GM21423 (cell line): ENCODE measurements at regions not wholly inside any gene's neighbourhood (a gene's known extent, or its start where the extent isn't known, plus 50 kb on each side); places are given as distances from the start of the nearest gene placed in this dataset.
A peak's percentile ranks its signal among the peaks of the same experiment; 100 is the strongest.

Experiments
- ATAC-seq: cut with Tn5 transposase; IDR thresholded peaks from one replicate; pipeline ENCODE4 v1.9.1; 2021; ENCODE audit warnings: mild to moderate bottlenecking, moderate library complexity; ENCODE audit not compliant: unreplicated experiment

GRCh38 chr12:93100610-93101009 lies 171.5 kb upstream of the EEA1 start:
- ATAC-seq = no peak

DNA sequence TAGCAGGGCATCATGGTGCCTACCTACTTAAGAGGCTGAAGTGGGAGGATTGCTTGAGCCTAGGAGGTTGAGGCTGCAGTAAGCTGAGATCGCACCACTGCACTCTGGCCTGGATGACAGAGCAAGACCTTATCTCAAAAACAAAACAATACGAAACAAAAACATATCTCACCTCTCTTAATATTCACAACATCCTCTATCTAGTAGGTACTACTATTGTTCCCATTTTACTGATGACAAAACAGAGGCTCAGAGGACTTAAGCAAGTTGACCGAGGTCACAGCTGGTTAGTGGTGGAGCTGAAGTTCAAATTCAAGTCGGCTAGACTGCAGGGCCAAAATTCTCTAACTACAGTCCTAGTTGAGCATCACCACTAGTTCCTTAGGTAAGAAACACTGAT lies 172.3 kb upstream of the EEA1 start:
- no peak for ATAC-seq

GRCh38 chr12:93102312-93102711 lies 173.2 kb upstream of the EEA1 start:
- no peak for ATAC-seq

GRCh38 chr12:93102744-93103143 lies 173.6 kb upstream of the EEA1 start:
- no peak for ATAC-seq

- no peak for ATAC-seq
Measured at GRCh38 chr12:93103154-93103553, 174.1 kb upstream of the EEA1 start.

DNA sequence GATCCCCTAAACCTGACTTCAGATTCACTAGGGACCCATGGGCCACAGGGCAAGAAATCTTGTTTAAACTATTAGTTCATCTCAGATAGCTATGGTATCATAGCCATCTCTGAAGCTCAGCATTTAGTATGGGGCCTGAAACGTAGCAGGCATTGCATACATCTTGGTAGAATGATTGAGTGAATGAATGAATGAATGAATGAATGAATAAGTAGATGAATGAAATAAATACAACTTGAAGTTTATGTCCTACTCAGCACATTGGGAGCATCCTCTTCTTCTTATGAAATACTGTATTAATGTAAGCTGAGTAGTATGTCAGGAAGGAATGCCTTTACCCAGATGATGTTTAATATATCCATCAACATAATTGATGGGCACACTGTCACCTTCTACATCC lies 175.4 kb upstream of the EEA1 start:
- no peak for ATAC-seq

DNA sequence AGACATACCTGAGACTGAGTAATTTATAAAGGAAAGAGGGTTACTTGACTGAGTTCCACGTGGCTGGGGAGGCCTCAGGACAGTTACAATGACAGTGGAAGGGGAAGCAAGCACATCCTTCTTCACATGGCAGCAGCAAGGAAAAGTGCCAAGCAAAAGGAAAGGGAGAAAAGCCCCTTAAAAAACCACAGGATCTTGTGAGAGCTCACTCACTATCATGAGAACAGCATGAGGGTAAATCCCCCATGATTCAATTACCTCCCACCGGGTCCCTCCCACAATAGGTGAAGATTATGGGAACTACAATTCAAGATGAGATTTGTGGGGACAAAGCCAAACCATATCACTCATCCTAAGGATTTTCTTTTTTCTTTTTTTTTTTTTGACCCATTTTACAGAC lies 177.8 kb upstream of the EEA1 start:
- ATAC-seq = no peak

DNA sequence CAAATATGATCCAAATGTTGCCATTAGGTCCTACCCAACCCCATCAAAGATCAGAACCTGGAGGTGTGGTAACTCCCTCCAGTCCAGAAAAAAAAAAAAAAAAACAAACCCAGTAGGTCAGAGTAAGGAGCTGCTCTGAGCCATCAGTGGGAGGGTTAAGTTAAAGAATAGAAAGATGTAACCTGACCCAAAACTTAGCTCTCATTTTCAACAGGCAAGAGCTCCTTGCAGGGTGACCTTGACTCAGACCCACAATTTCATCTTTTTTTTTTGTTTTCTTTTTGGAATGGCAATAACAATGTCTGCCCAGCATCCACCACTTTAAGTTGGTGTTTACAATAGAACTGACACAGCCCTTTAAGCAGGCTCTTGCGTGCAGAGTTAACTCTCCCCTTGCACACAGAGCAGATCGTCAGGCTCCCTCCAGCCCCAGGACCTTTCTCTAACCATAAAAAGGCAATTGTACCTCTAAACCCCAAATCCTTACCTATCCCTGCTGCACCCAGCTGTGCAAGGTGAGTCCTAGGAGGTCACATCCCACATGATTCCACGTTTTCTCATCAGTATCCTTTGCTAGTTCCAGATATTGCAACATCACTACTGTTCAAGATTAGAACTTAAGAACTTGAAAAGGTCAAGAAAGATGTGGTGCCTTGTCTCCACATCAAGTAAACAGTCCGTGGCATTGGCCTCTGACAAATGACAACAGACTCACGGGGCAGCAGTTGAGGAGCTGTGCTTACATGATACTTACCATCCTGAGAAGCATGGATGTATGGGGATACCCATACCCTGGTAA lies 178.6 kb upstream of the EEA1 start:
- no peak for ATAC-seq

DNA sequence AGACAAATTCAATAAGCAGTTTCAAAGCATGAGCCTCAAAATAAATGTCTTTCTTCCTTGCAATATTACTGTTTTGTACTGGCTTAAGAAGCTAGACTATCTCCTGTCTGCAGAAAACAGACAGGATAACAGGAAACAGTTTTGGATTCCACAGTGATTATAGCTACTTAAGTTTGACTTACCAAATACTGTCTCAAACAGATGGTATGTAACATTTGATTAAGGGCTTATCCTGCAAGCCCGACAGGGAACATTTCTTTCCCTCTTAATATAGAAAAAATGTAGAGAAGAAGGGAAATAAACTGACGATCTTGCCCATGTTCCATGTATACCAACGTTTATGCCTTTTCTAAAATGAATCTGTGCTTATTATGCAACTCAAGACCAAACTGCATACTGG lies 179.9 kb upstream of the EEA1 start:
- ATAC-seq = no peak

DNA sequence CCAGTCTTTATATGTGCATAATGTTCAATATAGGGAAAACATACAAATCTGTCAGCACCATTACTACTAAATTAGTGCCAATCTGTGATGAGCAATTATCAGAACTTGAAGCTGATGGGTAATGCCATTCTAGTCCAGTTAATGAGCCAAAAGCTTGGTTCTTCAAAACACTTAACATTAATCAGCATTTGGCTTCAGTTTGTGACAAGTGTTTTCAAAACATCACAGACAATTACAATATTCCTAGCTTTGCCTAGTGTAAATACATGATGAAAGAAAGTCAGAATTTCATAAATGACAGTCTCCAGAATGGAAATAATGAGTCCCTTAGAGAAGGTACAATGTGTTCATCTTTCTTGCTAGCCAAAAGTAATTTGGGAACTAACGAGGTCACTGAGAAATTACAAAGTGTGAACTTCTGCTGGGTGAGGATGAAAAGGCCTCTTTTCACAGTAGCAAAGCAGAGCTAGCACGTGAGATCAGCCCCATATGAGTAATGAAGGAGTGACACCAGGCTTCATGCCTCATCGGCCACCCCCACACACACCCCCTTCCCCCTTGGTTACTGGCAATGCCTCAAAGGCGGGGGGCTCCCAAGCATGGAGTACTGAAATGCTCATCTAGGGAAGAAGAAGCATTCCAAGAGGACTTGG lies 180.6 kb upstream of the EEA1 start:
- ATAC-seq = no peak

DNA sequence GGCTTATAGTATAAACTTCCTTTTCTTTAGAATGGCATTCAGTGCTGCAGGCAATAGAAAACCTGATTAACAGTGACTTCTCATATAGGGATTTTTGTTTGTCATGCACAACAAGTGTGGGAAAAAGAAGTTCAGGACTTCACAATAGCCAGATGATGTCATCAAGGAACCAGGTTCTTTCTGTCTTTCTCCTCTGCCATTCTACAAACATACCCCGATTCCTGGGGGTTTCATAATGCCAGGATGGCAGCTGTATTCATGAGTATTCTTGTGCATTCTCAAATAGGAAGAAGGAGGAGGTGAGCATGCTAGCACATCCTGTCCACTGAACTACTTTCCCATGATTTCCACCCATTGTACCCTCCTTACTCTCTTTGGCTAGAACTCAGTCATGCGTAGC lies 182.7 kb upstream of the EEA1 start:
- ATAC-seq = no peak

GRCh38 chr12:93113317-93114006 lies 184.4 kb upstream of the EEA1 start:
- no peak for ATAC-seq

DNA sequence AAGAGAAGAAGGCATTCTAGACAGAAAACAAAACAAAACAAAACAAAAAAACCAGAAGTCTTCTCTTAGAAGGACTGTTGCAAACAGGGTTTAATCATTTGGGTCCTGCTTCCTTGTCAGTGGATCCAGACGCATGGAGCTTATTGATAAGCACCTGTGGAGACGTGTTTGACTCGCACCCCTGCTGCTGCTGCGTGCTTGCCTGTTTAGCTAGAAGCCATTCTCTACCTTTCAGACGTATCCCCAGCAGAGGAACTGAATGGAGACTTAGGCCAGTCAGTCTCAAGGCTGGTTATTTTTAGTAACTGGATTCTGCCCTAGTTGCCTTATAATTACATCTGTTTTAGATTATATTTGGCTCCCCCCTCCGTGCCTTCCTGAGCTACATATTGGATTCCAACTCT lies 186.1 kb upstream of the EEA1 start:
- ATAC-seq = no peak

- ATAC-seq = no peak
Measured at GRCh38 chr12:93115646-93116045, 186.6 kb upstream of the EEA1 start.

GRCh38 chr12:93116632-93117031 lies 187.5 kb upstream of the EEA1 start:
- no peak for ATAC-seq

- ATAC-seq = no peak
Measured at GRCh38 chr12:93121729-93122488, 192.8 kb upstream of the EEA1 start.

GRCh38 chr12:93122569-93123091 lies 193.5 kb upstream of the EEA1 start:
- ATAC-seq = no peak

- no peak for ATAC-seq
Measured at GRCh38 chr12:93125126-93125525, 196.0 kb upstream of the EEA1 start.

GRCh38 chr12:93126069-93126474 lies 197.0 kb upstream of the EEA1 start:
- ATAC-seq = peak; percentile 70

DNA sequence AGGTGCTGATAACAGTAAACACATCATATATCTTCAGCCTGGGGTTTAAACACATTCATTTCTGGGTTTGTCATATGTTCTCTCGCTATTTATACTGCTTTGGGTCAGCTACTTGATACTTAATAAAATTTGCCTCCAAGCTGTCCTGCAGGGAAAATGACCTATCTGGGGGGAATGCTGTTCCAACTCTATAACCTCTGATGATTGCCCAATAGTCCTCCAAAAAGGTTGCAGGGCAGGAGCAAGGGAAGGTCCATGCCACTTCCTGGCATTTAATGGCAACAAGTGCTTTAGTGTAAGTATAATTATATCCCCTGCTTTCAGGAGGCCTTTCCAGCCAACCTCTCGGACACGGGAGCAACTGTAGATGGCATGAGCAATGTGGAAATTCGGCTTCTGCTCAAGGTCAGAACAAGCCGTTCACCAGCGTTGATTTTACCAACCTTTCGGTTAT lies 198.0 kb upstream of the EEA1 start:
- no peak for ATAC-seq
